GM12878 (cell line): ENCODE measurements at regions not wholly inside any gene's neighbourhood (a gene's known extent, or its start where the extent isn't known, plus 50 kb on each side); places are given as distances from the start of the nearest gene placed in this dataset.

Source experiments
- BACH1 ChIP-seq: fragments of 450-650 bp; IDR thresholded peaks from 2 replicates; pipeline ENCODE4 v1.6.1; 2017; ENCODE audit warnings: mild to moderate bottlenecking, borderline replicate concordance
- POLR2A ChIP-seq: IDR thresholded peaks from 2 replicates; pipeline ENCODE4 v1.6.1; 2011; ENCODE audit warnings: low read depth, mild to moderate bottlenecking, low read length
- SIN3A ChIP-seq: IDR thresholded peaks from 2 replicates; pipeline ENCODE4 v1.6.1; 2012; ENCODE audit warnings: low read depth, low read length, improper control_type of control experiment
- SMC3 ChIP-seq: IDR thresholded peaks from 2 replicates; pipeline ENCODE4 v1.6.1; 2011; ENCODE audit warnings: low read length, improper control_type of control experiment, borderline replicate concordance
- STAT1 ChIP-seq: fragments of 450-650 bp; conservative IDR thresholded peaks from 2 replicates; pipeline ENCODE4 v1.6.1; 2014; ENCODE audit warnings: antibody characterized with exemption, mild to moderate bottlenecking
- ZBED1 ChIP-seq: IDR thresholded peaks from 2 replicates; pipeline ENCODE4 v1.6.1; 2016; ENCODE audit warnings: borderline replicate concordance
- TF ChIP-seq, protein P1 (sequence below), 3 experiments: IDR thresholded peaks in 2 of 3; conservative IDR thresholded peaks in 1 of 3; 2 replicates each; pipeline ENCODE4 v1.5.1; 2011; ENCODE audit warnings: low read depth in 3 of 3, low read length in 3 of 3, mild to moderate bottlenecking in 3 of 3, control low read depth in 2 of 3, moderate library complexity in 2 of 3, inconsistent platforms in 1 of 3, mixed read lengths in 1 of 3; ENCODE audit not compliant: control insufficient read depth in 2 of 3, insufficient read depth in 1 of 3; ENCODE audit errors: extremely low read depth in 1 of 3
- TF ChIP-seq, protein P2 (sequence below): IDR thresholded peaks from 2 replicates; pipeline ENCODE4 v1.6.1; 2011; ENCODE audit warnings: low read depth, mild to moderate bottlenecking, low read length, moderate library complexity, borderline replicate concordance; ENCODE audit errors: extremely low read depth

DNA sequence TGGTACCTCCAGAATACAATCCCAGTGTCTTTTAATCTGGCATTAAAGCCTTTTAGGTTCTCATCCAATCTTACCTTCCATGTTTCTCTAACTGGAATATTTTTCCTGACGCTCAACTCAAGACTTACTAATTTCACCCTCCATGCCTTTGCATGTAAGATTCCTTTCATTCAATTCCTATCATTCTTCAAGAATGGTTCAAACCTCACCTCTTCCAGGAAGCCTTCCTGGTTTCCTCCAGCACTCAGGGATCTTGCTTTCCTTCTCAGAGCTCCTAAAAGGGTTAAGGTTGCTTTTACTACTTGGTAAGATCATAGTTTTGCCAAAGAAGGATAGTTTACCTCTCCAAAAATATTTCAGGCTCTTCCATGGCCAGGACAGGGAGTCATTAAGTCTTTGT, 91.2 kb upstream of the CACNA1E start:
- TF ChIP-seq, protein P1, sequence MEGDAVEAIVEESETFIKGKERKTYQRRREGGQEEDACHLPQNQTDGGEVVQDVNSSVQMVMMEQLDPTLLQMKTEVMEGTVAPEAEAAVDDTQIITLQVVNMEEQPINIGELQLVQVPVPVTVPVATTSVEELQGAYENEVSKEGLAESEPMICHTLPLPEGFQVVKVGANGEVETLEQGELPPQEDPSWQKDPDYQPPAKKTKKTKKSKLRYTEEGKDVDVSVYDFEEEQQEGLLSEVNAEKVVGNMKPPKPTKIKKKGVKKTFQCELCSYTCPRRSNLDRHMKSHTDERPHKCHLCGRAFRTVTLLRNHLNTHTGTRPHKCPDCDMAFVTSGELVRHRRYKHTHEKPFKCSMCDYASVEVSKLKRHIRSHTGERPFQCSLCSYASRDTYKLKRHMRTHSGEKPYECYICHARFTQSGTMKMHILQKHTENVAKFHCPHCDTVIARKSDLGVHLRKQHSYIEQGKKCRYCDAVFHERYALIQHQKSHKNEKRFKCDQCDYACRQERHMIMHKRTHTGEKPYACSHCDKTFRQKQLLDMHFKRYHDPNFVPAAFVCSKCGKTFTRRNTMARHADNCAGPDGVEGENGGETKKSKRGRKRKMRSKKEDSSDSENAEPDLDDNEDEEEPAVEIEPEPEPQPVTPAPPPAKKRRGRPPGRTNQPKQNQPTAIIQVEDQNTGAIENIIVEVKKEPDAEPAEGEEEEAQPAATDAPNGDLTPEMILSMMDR (IDR thresholded peaks at IDR 0.05 in 2 of 3, conservative IDR thresholded peaks at IDR 0.05 in 1 of 3; ENCODE audit: control insufficient read depth in 2 of 3, extremely low read depth in 1 of 3, insufficient read depth in 1 of 3, low read depth in 3 of 3, low read length in 3 of 3) = no peak
- no peak for TF ChIP-seq SIN3A
- no peak for TF ChIP-seq STAT1
- no peak for TF ChIP-seq POLR2A
- TF ChIP-seq SMC3 = no peak
- TF ChIP-seq, protein P2, sequence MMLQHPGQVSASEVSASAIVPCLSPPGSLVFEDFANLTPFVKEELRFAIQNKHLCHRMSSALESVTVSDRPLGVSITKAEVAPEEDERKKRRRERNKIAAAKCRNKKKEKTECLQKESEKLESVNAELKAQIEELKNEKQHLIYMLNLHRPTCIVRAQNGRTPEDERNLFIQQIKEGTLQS = no peak
- no peak for TF ChIP-seq ZBED1
- TF ChIP-seq BACH1 = no peak
